ENCODE measurements at regions not wholly inside any gene's neighbourhood (a gene's known extent, or its start where the extent isn't known, plus 50 kb on each side); places are given as distances from the start of the nearest gene placed in this dataset.

GRCh38 chr2:13669607-13670006, 952.9 kb downstream of the TRIB2 start:
- TF ChIP-seq EZH2 (IDR thresholded peaks at IDR 0.05; ENCODE audit: borderline replicate concordance, insufficient read depth, low read depth, low read length, poor library complexity, severe bottlenecking) (no peak), CTCF (IDR thresholded peaks at IDR 0.05) (no peak)

Measured in B cell (primary cell).